ENCODE measurements at regions not wholly inside any gene's neighbourhood (a gene's known extent, or its start where the extent isn't known, plus 50 kb on each side); places are given as distances from the start of the nearest gene placed in this dataset.

- no peak for TF ChIP-seq POLR2A (IDR thresholded peaks at IDR 0.05; ENCODE audit: low read length)
- TF ChIP-seq GATA1 (IDR thresholded peaks at IDR 0.05; ENCODE audit: low read depth, low read length), result no peak
Measured at GRCh38 chr10:118916777-118917176, 112.7 kb upstream of the NANOS1 start.

Data from erythroblast (primary cell).